ENCODE measurements at regions not wholly inside any gene's neighbourhood (a gene's known extent, or its start where the extent isn't known, plus 50 kb on each side); places are given as distances from the start of the nearest gene placed in this dataset.

DNA sequence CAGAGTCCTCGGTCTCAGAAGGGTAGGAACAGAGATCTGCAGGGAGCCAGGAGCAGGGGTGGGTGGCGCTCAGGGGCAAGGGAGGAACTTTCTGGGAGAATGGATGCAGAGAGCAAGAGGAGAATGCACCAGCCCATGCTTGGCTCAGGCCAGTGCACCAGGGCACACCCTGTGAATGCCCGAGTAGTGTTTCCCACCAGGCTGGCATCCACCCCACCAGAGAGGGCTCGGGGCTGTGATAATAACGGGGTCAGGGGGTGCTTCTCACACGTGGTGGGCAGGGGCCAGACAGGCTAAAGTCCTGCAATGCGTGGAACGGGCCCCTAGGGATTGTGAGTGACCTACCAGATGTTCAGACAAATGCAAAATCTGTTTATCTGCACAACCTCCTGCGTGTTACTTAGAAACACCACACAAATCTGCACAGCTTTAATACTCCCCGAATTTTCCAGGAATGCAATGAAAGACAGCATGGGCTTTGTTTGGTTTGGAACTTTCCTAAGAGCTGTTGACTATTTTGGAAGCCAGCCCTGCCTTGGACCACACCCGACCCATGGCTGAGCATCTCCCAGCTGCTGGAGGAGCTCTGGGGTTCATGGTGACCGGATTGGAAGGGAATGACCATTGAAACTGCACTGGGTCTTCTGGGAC is 368.3 kb downstream of the SHANK2 start:
- TF ChIP-seq, protein P1, sequence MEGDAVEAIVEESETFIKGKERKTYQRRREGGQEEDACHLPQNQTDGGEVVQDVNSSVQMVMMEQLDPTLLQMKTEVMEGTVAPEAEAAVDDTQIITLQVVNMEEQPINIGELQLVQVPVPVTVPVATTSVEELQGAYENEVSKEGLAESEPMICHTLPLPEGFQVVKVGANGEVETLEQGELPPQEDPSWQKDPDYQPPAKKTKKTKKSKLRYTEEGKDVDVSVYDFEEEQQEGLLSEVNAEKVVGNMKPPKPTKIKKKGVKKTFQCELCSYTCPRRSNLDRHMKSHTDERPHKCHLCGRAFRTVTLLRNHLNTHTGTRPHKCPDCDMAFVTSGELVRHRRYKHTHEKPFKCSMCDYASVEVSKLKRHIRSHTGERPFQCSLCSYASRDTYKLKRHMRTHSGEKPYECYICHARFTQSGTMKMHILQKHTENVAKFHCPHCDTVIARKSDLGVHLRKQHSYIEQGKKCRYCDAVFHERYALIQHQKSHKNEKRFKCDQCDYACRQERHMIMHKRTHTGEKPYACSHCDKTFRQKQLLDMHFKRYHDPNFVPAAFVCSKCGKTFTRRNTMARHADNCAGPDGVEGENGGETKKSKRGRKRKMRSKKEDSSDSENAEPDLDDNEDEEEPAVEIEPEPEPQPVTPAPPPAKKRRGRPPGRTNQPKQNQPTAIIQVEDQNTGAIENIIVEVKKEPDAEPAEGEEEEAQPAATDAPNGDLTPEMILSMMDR (conservative IDR thresholded peaks at IDR 0.05; ENCODE audit: low read depth in 2 of 2) = no peak
- TF ChIP-seq, protein P2, sequence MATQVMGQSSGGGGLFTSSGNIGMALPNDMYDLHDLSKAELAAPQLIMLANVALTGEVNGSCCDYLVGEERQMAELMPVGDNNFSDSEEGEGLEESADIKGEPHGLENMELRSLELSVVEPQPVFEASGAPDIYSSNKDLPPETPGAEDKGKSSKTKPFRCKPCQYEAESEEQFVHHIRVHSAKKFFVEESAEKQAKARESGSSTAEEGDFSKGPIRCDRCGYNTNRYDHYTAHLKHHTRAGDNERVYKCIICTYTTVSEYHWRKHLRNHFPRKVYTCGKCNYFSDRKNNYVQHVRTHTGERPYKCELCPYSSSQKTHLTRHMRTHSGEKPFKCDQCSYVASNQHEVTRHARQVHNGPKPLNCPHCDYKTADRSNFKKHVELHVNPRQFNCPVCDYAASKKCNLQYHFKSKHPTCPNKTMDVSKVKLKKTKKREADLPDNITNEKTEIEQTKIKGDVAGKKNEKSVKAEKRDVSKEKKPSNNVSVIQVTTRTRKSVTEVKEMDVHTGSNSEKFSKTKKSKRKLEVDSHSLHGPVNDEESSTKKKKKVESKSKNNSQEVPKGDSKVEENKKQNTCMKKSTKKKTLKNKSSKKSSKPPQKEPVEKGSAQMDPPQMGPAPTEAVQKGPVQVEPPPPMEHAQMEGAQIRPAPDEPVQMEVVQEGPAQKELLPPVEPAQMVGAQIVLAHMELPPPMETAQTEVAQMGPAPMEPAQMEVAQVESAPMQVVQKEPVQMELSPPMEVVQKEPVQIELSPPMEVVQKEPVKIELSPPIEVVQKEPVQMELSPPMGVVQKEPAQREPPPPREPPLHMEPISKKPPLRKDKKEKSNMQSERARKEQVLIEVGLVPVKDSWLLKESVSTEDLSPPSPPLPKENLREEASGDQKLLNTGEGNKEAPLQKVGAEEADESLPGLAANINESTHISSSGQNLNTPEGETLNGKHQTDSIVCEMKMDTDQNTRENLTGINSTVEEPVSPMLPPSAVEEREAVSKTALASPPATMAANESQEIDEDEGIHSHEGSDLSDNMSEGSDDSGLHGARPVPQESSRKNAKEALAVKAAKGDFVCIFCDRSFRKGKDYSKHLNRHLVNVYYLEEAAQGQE (IDR thresholded peaks at IDR 0.05; ENCODE audit: unreplicated experiment) = no peak
- TF ChIP-seq EZH2phosphoT487 (IDR thresholded peaks at IDR 0.05; ENCODE audit: unreplicated experiment) (no peak), CREB1 (CRISPR knock-in tag; IDR thresholded peaks at IDR 0.05; ENCODE audit: low read depth) (no peak), EZH2 (IDR thresholded peaks at IDR 0.05; ENCODE audit: low read depth, unreplicated experiment) (no peak), POLR2AphosphoS5 (IDR thresholded peaks at IDR 0.05; ENCODE audit: low read depth) (no peak)

All from GM23338 (cell line).